Heart left ventricle (tissue), 16 donors: ENCODE measurements at regions not wholly inside any gene's neighbourhood (a gene's known extent, or its start where the extent isn't known, plus 50 kb on each side); places are given as distances from the start of the nearest gene placed in this dataset.

Experiments
- ATAC-seq, 4 donors: fragments of 200-7000 bp; cut with Tn5 transposase; one replicate each; pipeline ENCODE4 v1.9.1; 2020 to 2022; ENCODE audit warnings: moderate library complexity in 4 of 4, mild to moderate bottlenecking in 3 of 4, moderate number of reproducible peaks in 1 of 4
- DNase-seq, 5 donors: peaks; one replicate each; pipeline ENCODE4 v3.0.0-alpha.2; 2020
- H3K27ac ChIP-seq, 12 donors: fragments of 200-600 bp; sonication (generic) in 4 of 12; one replicate each; pipeline versions ENCODE4 v1.5.0 to v1.8.0; 2016 to 2022; ENCODE audit warnings: mild to moderate bottlenecking in 2 of 12
- H3K27me3 ChIP-seq, 9 donors: fragments of 200-600 bp; sonication (generic) in 2 of 9; one replicate each; pipeline versions ENCODE4 v1.5.1 to v1.8.0; 2016 to 2022; ENCODE audit warnings: mild to moderate bottlenecking in 3 of 9
- H3K36me3 ChIP-seq, 9 donors: fragments of 200-600 bp; sonication (generic) in 2 of 9; one replicate each; pipeline versions ENCODE4 v1.5.0 to v1.8.0; 2018 to 2022; ENCODE audit warnings: mild to moderate bottlenecking in 2 of 9
- H3K4me1 ChIP-seq, 12 donors: fragments of 200-600 bp; sonication (generic) in 4 of 12; one replicate each; pipeline versions ENCODE4 v1.5.0 to v1.8.0; 2016 to 2022; ENCODE audit warnings: mild to moderate bottlenecking in 3 of 12
- H3K4me3 ChIP-seq, 12 donors: fragments of 200-600 bp; sonication (generic) in 4 of 12; one replicate each; pipeline versions ENCODE4 v1.5.0 to v1.8.0; 2017 to 2022; ENCODE audit warnings: mild to moderate bottlenecking in 9 of 12, moderate library complexity in 4 of 12
- H3K9me3 ChIP-seq, 12 donors: fragments of 200-600 bp; sonication (generic) in 4 of 12; one replicate each; pipeline versions ENCODE4 v1.5.0 to v1.8.0; 2016 to 2022; ENCODE audit warnings: mild to moderate bottlenecking in 1 of 12
- POLR2A ChIP-seq, 2 donors: fragments of 450-650 bp; IDR thresholded peaks; one replicate each; pipeline ENCODE4 v1.6.1; 2017; ENCODE audit warnings: antibody characterized with exemption in 2 of 2, mild to moderate bottlenecking in 2 of 2, moderate library complexity in 2 of 2
- WGBS, 4 donors: extraction: QIAGEN DNeasy Blood & Tissue Kit in 2 of 4; methylation state at CpG; one replicate each; pipeline versions ENCODE4 v1.1.5 to v1.1.7; 2013 to 2018; 5-methylcytosine and 5-hydroxymethylcytosine counted together
- intact Hi-C, 10 donors: fragments of 100-400 bp; cut with DNase I; formaldehyde crosslinking; loops; one replicate each; pipeline versions ENCODE4 v1.11.1 to v1.14.2; 2022
- TF ChIP-seq, protein P1 (sequence below), 12 donors: fragments of 200-600 bp; sonication (generic) in 4 of 12; IDR thresholded peaks; one replicate each; pipeline versions ENCODE4 v1.5.0 to v1.8.0; 2018 to 2022; ENCODE audit warnings: antibody characterized with exemption in 12 of 12, mild to moderate bottlenecking in 5 of 12
- donor health status: ischemic (EF 13 %, LVEDD 7.1; RV severe dilation, severe dysfunction).
- donor health status: healthy with polysubstance abuse.
- donor health status: DM: no; HTN: yes; CAD: no.
- donor health status: DM: no; HTN: no; CAD: no.
- donor health status: ischemic (EF 25% LVEDD 6.9; RV normal size, moderate dysfunction).
- donor health status: ischemic (EF 25% LVEDD 5.7; RV mildly dilated, moderate dysfunction).
- donor health status: healthy.
- donor health status: DM: yes; HTN: yes; CAD: no.
- donor health status: ischemic (EF 35%, LVEDD 5.7; RV mildly dilated, moderate dysfunction).
- donor health status: nonischemic (EF 11% LVEDD 7.7; RV severe dilation, severe dysfunction).
- donor health status: DM: yes; HTN: yes; CAD: no.
- donor health status: PGD.
- donor health status: ischemic (EF 29% LVEDD 5.4; RV normal size, mild dysfunction).
- donor health status: nonischemic (EF 23%, LVEDD 6.1; RV moderate dilation, normal function).

DNA sequence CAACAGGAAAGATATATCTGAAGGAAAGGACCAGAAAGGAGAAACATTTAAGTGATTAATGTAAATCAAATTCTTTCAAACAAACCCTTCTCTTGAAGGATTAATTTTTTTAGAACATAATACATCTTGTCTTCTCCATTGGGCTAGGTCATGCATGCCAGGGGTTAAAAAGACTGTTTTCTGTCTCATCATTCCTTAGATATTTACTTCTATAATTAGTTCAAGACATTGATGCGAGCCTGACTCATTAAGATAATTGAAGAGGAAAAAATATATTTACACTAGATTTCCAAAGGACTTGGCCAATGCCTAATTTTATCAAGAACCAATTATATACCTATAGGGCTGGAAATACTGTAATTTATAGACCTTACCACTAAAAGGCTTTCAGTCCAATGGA lies 166.6 kb upstream of the SETBP1 start:
- TF ChIP-seq, protein P1, sequence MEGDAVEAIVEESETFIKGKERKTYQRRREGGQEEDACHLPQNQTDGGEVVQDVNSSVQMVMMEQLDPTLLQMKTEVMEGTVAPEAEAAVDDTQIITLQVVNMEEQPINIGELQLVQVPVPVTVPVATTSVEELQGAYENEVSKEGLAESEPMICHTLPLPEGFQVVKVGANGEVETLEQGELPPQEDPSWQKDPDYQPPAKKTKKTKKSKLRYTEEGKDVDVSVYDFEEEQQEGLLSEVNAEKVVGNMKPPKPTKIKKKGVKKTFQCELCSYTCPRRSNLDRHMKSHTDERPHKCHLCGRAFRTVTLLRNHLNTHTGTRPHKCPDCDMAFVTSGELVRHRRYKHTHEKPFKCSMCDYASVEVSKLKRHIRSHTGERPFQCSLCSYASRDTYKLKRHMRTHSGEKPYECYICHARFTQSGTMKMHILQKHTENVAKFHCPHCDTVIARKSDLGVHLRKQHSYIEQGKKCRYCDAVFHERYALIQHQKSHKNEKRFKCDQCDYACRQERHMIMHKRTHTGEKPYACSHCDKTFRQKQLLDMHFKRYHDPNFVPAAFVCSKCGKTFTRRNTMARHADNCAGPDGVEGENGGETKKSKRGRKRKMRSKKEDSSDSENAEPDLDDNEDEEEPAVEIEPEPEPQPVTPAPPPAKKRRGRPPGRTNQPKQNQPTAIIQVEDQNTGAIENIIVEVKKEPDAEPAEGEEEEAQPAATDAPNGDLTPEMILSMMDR (IDR thresholded peaks at IDR 0.05), result no peak
- no peak for TF ChIP-seq POLR2A (IDR thresholded peaks at IDR 0.05)
- DNase-seq, result no peak
- intact Hi-C loops, result no loop called here
- Histone ChIP-seq H3K9me3 (no peaks in the 10 kb centered on the region), H3K27ac (no peak overlapping the region), H3K4me1 (peaks cover 0 to 3% (median 0%) of the 10 kb centered on the region in 12 donors), H3K36me3 (no peaks in the 10 kb centered on the region), H3K27me3 (no peaks in the 10 kb centered on the region), H3K4me3 (no peak overlapping the region)
- WGBS, 4 donors, result 13 to 29% (median 18%) methylated on average over 1 of the region's 1 CpG
- ATAC-seq, result no peak

DNA sequence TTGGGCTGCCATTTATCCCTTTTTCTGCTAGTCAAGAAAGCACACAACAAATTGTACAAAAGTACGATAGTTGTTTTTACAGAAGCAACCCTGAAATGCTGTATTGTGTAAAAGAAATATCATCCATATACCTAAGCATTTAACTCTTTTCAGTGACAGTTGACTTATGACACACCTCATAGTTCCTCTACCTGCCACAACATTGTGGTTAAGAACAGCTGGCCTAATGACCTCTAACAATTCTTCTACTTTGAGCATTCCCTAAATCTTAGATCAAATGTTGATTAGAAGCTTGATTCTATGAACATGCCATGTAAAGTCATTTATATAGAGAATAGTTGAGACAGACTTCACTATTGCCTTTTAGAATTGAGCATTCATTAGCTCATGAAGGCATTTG lies 165.9 kb upstream of the SETBP1 start:
- DNase-seq (no peak), ATAC-seq (no peak)
- no peak for TF ChIP-seq POLR2A (IDR thresholded peaks at IDR 0.05)
- TF ChIP-seq, protein P1 (IDR thresholded peaks at IDR 0.05), result no peak
- no peak overlapping the region for H3K27ac ChIP-seq
- 85 to 95% (median 92%) methylated on average over 1 of the region's 1 CpG for WGBS, 4 donors
- no peaks in the 10 kb centered on the region for H3K9me3 ChIP-seq
- H3K36me3 ChIP-seq, result no peaks in the 10 kb centered on the region
- H3K4me1 ChIP-seq, result no peaks in the 10 kb centered on the region
- intact Hi-C loops, result no loop called here
- no peaks in the 10 kb centered on the region for H3K27me3 ChIP-seq
- no peak overlapping the region for H3K4me3 ChIP-seq

DNA sequence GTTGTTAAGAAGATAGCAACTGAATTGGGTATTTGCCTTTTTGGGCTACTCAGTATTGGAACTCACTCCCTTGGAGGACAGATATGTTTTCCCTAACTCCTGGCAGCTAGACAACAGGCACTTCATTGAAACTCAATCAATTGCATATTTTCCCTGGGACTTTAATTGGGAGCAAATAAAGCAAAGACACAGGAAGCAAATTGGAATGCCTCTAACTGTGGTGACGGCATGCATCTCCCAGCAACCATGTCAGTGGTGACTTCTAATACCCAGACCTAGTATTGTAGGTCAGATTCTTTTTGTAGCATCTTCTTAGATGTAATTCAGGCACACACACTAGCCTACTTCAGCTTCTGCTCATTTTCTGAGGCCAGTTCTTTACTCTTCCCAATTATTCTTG lies 164.2 kb upstream of the SETBP1 start:
- intact Hi-C loops, result no loop called here
- ATAC-seq, result no peak
- WGBS, 4 donors, result 74 to 89% (median 79%) methylated on average over 1 of the region's 1 CpG

GRCh38 chr18:44517136-44517535 lies 163.6 kb upstream of the SETBP1 start:
- Histone ChIP-seq H3K36me3 (no peaks in the 10 kb centered on the region), H3K4me1 (no peaks in the 10 kb centered on the region), H3K27me3 (no peaks in the 10 kb centered on the region), H3K27ac (no peak overlapping the region), H3K9me3 (no peaks in the 10 kb centered on the region), H3K4me3 (no peak overlapping the region)
- no peak for ATAC-seq
- TF ChIP-seq, protein P1 (IDR thresholded peaks at IDR 0.05), result no peak
- DNase-seq, result no peak
- 80 to 93% (median 84%) methylated on average over 3 of the region's 3 CpGs for WGBS, 4 donors
- intact Hi-C loops, result no loop called here

More for the DNA sequence above, 164.2 kb upstream of the SETBP1 start:
- H3K4me3 ChIP-seq, result no peak overlapping the region
- H3K27me3 ChIP-seq, result no peaks in the 10 kb centered on the region
- H3K36me3 ChIP-seq, result no peaks in the 10 kb centered on the region
- H3K9me3 ChIP-seq, result no peaks in the 10 kb centered on the region
- no peak for DNase-seq
- H3K27ac ChIP-seq, result no peak overlapping the region
- no peaks in the 10 kb centered on the region for H3K4me1 ChIP-seq
- no peak for TF ChIP-seq POLR2A (IDR thresholded peaks at IDR 0.05)
- TF ChIP-seq, protein P1 (IDR thresholded peaks at IDR 0.05), result no peak
